Ovary (tissue), 3 donors: ENCODE measurements at regions not wholly inside any gene's neighbourhood (a gene's known extent, or its start where the extent isn't known, plus 50 kb on each side); places are given as distances from the start of the nearest gene placed in this dataset.

ENCODE experiments used
- CTCF ChIP-seq, 3 donors: fragments of 450-650 bp in 2 of 3; fragments of 200-600 bp in 1 of 3; IDR thresholded peaks; one replicate each; pipeline versions ENCODE4 v1.5.1 to v1.8.0; 2016 to 2022; ENCODE audit warnings: antibody characterized with exemption in 3 of 3, mild to moderate bottlenecking in 1 of 3
- POLR2A ChIP-seq: fragments of 450-650 bp; IDR thresholded peaks from one replicate; pipeline ENCODE4 v1.6.1; 2017; ENCODE audit warnings: antibody characterized with exemption, mild to moderate bottlenecking, moderate library complexity
- donor health status: DM: no; HTN: no; CAD: no.

GRCh38 chr21:32955311-32956060, 70.2 kb upstream of the OLIG2 start:
- TF ChIP-seq CTCF (IDR thresholded peaks at IDR 0.05): no peak
- TF ChIP-seq POLR2A: no peak
